HL-60 (cell line): ENCODE measurements at regions not wholly inside any gene's neighbourhood (a gene's known extent, or its start where the extent isn't known, plus 50 kb on each side); places are given as distances from the start of the nearest gene placed in this dataset.

Experiments
- CTCF ChIP-seq: IDR thresholded peaks from one replicate; pipeline ENCODE4 v1.5.1; 2011; ENCODE audit warnings: low read length, control low read depth, inconsistent platforms; ENCODE audit not compliant: insufficient read depth
- GABPA ChIP-seq: IDR thresholded peaks from 2 replicates; pipeline ENCODE4 v1.6.1; 2012; ENCODE audit warnings: low read depth
- POLR2AphosphoS5 ChIP-seq: IDR thresholded peaks from 2 replicates; pipeline ENCODE4 v1.6.1; 2012; ENCODE audit warnings: low read depth
- REST ChIP-seq: IDR thresholded peaks from 2 replicates; pipeline ENCODE4 v1.6.1; 2012; ENCODE audit warnings: low read depth; ENCODE audit not compliant: insufficient replicate concordance
- SPI1 ChIP-seq: IDR thresholded peaks from 2 replicates; pipeline ENCODE4 v1.6.1; 2012; ENCODE audit warnings: low read depth, mild to moderate bottlenecking, borderline replicate concordance

GRCh38 chr7:83856094-83856493 lies 207.2 kb upstream of the SEMA3E start:
- TF ChIP-seq CTCF (no peak), POLR2AphosphoS5 (no peak), REST (no peak), GABPA (no peak), SPI1 (no peak)
